B cell (primary cell): ENCODE measurements at regions not wholly inside any gene's neighbourhood (a gene's known extent, or its start where the extent isn't known, plus 50 kb on each side); places are given as distances from the start of the nearest gene placed in this dataset.

ENCODE experiments used
- ATAC-seq: fragments of 200-7000 bp; cut with Tn5 transposase; one replicate; pipeline ENCODE4 v1.10.0; 2021; ENCODE audit warnings: low read depth, mild to moderate bottlenecking, moderate number of reproducible peaks, moderate library complexity
- CTCF ChIA-PET: fragments of 350-600 bp; sonication (Branson Sonifier 250); formaldehyde crosslinking; loops from one replicate; lab custom pipeline; 2021; ENCODE audit warnings: antibody characterized with exemption, inconsistent platforms; lab: Charles Lee
- POLR2A ChIA-PET: fragments of 350-600 bp; sonication (Branson Sonifier 250); formaldehyde crosslinking; loops from one replicate; lab custom pipeline; 2021; ENCODE audit warnings: antibody characterized with exemption; lab: Charles Lee
- DNase-seq: peaks from one replicate; pipeline ENCODE4 v3.0.0; 2013
- H2AFZ ChIP-seq: 2 replicates; pipeline ENCODE4 v1.6.1; 2012; ENCODE audit warnings: mild to moderate bottlenecking, low read depth, low read length; ENCODE audit not compliant: insufficient read depth, poor library complexity, severe bottlenecking
- H3K27ac ChIP-seq, 2 donors: 1 replicate in 1 of 2; 2 replicates in 1 of 2; pipeline ENCODE4 v1.5.1; 2012 to 2013; ENCODE audit warnings: low read length in 2 of 2, mild to moderate bottlenecking in 2 of 2, moderate library complexity in 1 of 2
- H3K27me3 ChIP-seq, 4 experiments: fragments of 200-600 bp in 1 of 4; sonication (generic) in 1 of 4; replicated peaks in 1 of 4; 1 replicate in 2 of 4; 2 replicates in 2 of 4; pipeline versions ENCODE4 v1.6.1 to v1.7.0; 2013 to 2016; ENCODE audit warnings: low read length in 3 of 4, mild to moderate bottlenecking in 2 of 4, mixed read lengths in 1 of 4, moderate library complexity in 1 of 4; ENCODE audit not compliant: insufficient read depth in 4 of 4, control insufficient read depth in 3 of 4; ENCODE audit errors: control extremely low read depth in 1 of 4
- H3K36me3 ChIP-seq, 2 experiments: replicated peaks in 1 of 2; 1 replicate in 1 of 2; 2 replicates in 1 of 2; pipeline versions ENCODE4 v1.6.1 to v1.7.1; 2013; ENCODE audit warnings: low read length in 1 of 2; ENCODE audit not compliant: insufficient read depth in 2 of 2, control insufficient read depth in 1 of 2; ENCODE audit errors: control extremely low read depth in 1 of 2, extremely low read depth in 1 of 2
- H3K4me1 ChIP-seq, 2 donors: fragments of 200-600 bp in 1 of 2; sonication (generic) in 1 of 2; 1 replicate in 1 of 2; 2 replicates in 1 of 2; pipeline versions ENCODE4 v1.5.1 to v1.6.1; 2013 to 2017; ENCODE audit warnings: low read length in 2 of 2; ENCODE audit not compliant: control insufficient read depth in 2 of 2, insufficient read depth in 2 of 2
- H3K4me2 ChIP-seq: replicated peaks from 2 replicates; pipeline ENCODE3; 2012; ENCODE audit warnings: mild to moderate bottlenecking, low read depth, low read length; ENCODE audit not compliant: poor library complexity, severe bottlenecking
- H3K4me3 ChIP-seq, 5 experiments: fragments of 200-600 bp in 1 of 5; sonication (generic) in 1 of 5; 1 replicate in 3 of 5; 2 replicates in 2 of 5; pipeline versions ENCODE4 v1.5.1 to v1.7.0; 2011 to 2016; ENCODE audit warnings: low read length in 4 of 5, mild to moderate bottlenecking in 4 of 5, low read depth in 2 of 5, control low read depth in 1 of 5, moderate library complexity in 1 of 5; ENCODE audit not compliant: insufficient read depth in 1 of 5; ENCODE audit errors: control extremely low read depth in 1 of 5, extremely low read depth in 1 of 5
- H3K79me2 ChIP-seq: fragments of 200-600 bp; sonication (generic); one replicate; pipeline ENCODE4 v1.6.0; 2016; ENCODE audit warnings: low read length; ENCODE audit not compliant: control insufficient read depth, insufficient read depth
- H3K9ac ChIP-seq: fragments of 200-600 bp; sonication (generic); 2 replicates; pipeline ENCODE4 v1.6.1; 2017; ENCODE audit warnings: mild to moderate bottlenecking, low read length, moderate library complexity
- H3K9me3 ChIP-seq, 3 donors: one replicate each; pipeline versions ENCODE4 v1.6.1 to v1.7.1; 2013; ENCODE audit warnings: low read length in 2 of 3; ENCODE audit not compliant: control insufficient read depth in 2 of 3, insufficient read depth in 1 of 3; ENCODE audit errors: control extremely low read depth in 1 of 3
- H4K20me1 ChIP-seq: 2 replicates; pipeline ENCODE4 v1.6.0; 2012; ENCODE audit warnings: mild to moderate bottlenecking, low read length; ENCODE audit not compliant: insufficient read depth, control insufficient read depth, poor library complexity, severe bottlenecking
- H3K27ac Mint-ChIP-seq: one replicate; pipeline ENCODE4 v1.8.0; 2021; ENCODE audit warnings: mixed read lengths
- H3K27me3 Mint-ChIP-seq: one replicate; pipeline ENCODE4 v1.8.0; 2021; ENCODE audit warnings: mixed read lengths
- H3K4me1 Mint-ChIP-seq: one replicate; pipeline ENCODE4 v1.8.0; 2021; ENCODE audit warnings: mixed read lengths
- H3K4me3 Mint-ChIP-seq: one replicate; pipeline ENCODE4 v1.8.0; 2021; ENCODE audit warnings: mixed read lengths
- H3K9me3 Mint-ChIP-seq: one replicate; pipeline ENCODE4 v1.8.0; 2022; ENCODE audit warnings: mixed read lengths; ENCODE audit not compliant: insufficient read depth
- CTCF ChIP-seq: fragments of 200-600 bp; IDR thresholded peaks from one replicate; pipeline ENCODE4 v1.8.0; 2022; ENCODE audit warnings: antibody characterized with exemption, mild to moderate bottlenecking
- EZH2 ChIP-seq: IDR thresholded peaks from 2 replicates; pipeline ENCODE4 v1.6.1; 2012; ENCODE audit warnings: borderline replicate concordance, low read depth, mild to moderate bottlenecking, moderate library complexity, low read length; ENCODE audit not compliant: insufficient read depth, poor library complexity, severe bottlenecking
- WGBS: methylation state at CpG from one replicate; pipeline ENCODE4 v1.1.5; 2013; ENCODE audit warnings: missing lambda C conversion rate; ENCODE audit not compliant: insufficient coverage; 5-methylcytosine and 5-hydroxymethylcytosine counted together
- intact Hi-C: fragments of 100-400 bp; cut with micrococcal nuclease; formaldehyde crosslinking; loops from one replicate; pipeline ENCODE4 v1.10.0; 2022

GRCh38 chr14:76706811-76707210, 54.5 kb upstream of the VASH1 start:
- TF ChIP-seq CTCF: no peak
- TF ChIP-seq EZH2: no peak
- no peak overlapping the region for H3K4me3 ChIP-seq
- H4K20me1 ChIP-seq: no peaks in the 10 kb centered on the region
- H3K4me1 ChIP-seq: no peaks in the 10 kb centered on the region
- no peak overlapping the region for H3K27ac Mint-ChIP-seq
- no peak overlapping the region for H2AFZ ChIP-seq
- peaks cover 15% of the 10 kb centered on the region for H3K27me3 Mint-ChIP-seq
- ChIA-PET POLR2A (no interaction called here), CTCF (interaction anchor here (0.6 to 1.9 kb wide), 5 partner anchors 9 to 364 kb away, joined by 3 to 5 read pairs (median 4); no protein-coding TSS in a partner anchor)
- no peaks in the 10 kb centered on the region for H3K27me3 ChIP-seq
- no peak overlapping the region for H3K27ac ChIP-seq
- no peaks in the 10 kb centered on the region for H3K9me3 Mint-ChIP-seq
- no peaks in the 10 kb centered on the region for H3K36me3 ChIP-seq
- no peaks in the 10 kb centered on the region for H3K79me2 ChIP-seq
- H3K4me1 Mint-ChIP-seq: no peaks in the 10 kb centered on the region
- no peak overlapping the region for H3K4me3 Mint-ChIP-seq
- no peak overlapping the region for H3K4me2 ChIP-seq
- no peak for ATAC-seq
- 95% methylated on average over 29 of the region's 29 CpGs for WGBS
- intact Hi-C loops: no loop called here
- no peak for DNase-seq
- H3K9ac ChIP-seq: no peak overlapping the region
- no peaks in the 10 kb centered on the region for H3K9me3 ChIP-seq

DNA sequence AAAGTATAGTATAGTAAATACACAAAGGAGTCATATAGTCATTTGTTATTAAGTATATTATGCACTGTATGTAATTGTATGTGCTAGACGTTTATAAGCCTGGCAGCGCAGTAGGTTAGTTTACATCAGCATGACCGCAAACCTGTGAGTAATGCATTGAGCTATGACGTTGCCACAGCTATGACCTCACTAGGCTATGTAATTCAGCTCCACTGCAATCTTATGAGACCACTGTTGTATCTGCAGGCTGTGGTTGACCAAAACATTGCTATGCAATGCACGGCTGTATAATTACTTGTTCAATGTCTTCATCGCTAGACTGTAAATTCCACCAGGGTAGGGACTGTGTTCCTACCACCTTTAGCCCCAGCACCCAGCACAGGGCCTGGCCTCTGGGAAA, 53.2 kb upstream of the VASH1 start:
- H3K4me1 Mint-ChIP-seq: no peaks in the 10 kb centered on the region
- no peaks in the 10 kb centered on the region for H3K27me3 ChIP-seq
- no peak overlapping the region for H3K27ac Mint-ChIP-seq
- no peak for TF ChIP-seq EZH2
- no peak for TF ChIP-seq CTCF
- H3K4me1 ChIP-seq: no peaks in the 10 kb centered on the region
- H3K4me3 Mint-ChIP-seq: no peak overlapping the region
- ATAC-seq: no peak
- H3K9me3 ChIP-seq: no peaks in the 10 kb centered on the region
- H3K9ac ChIP-seq: no peak overlapping the region
- no peak overlapping the region for H2AFZ ChIP-seq
- 96% methylated on average over 6 of the region's 6 CpGs for WGBS
- H4K20me1 ChIP-seq: no peaks in the 10 kb centered on the region
- CTCF ChIA-PET: interaction anchor here (0.7 to 5.3 kb wide), 9 partner anchors 8 to 486 kb away, joined by 3 to 74 read pairs (median 4); partner anchors contain the start of gene ANGEL1
- no peak overlapping the region for H3K27ac ChIP-seq
- H3K4me3 ChIP-seq: no peak overlapping the region
- POLR2A ChIA-PET: no interaction called here
- no peak overlapping the region for H3K4me2 ChIP-seq
- intact Hi-C loops: no loop called here
- H3K36me3 ChIP-seq: no peaks in the 10 kb centered on the region
- no peak for DNase-seq
- no peaks in the 10 kb centered on the region for H3K79me2 ChIP-seq
- peaks cover 10% of the 10 kb centered on the region for H3K27me3 Mint-ChIP-seq
- no peaks in the 10 kb centered on the region for H3K9me3 Mint-ChIP-seq
